ENCODE measurements at regions not wholly inside any gene's neighbourhood (a gene's known extent, or its start where the extent isn't known, plus 50 kb on each side); places are given as distances from the start of the nearest gene placed in this dataset.

DNA sequence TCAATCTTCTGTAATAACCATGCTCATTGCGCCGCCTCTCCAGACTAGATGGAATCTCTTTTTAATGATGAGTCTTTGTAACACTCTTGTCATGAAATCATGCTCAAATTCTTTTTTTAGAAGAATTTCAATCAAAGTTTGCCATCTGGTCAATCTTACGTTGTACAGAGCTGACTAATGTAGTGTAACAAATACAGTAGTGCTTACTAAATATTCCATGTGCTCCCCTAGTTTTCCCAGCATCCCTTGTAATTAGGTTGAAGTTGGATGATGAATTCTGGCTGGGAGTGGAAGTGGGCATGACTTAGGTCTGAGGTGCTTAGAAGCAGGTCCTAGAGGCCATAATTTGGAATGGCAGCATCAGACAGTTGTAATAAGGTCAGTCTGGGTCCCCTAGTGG is 309.1 kb upstream of the SNX7 start:
- H3K27me3 ChIP-seq (ENCODE audit: insufficient read depth, low read depth, low read length) = no peaks in the 10 kb centered on the region
- H3K4me3 ChIP-seq (ENCODE audit: low read length) = no peak overlapping the region
- H2AFZ ChIP-seq (ENCODE audit: low read depth, low read length) = no peak overlapping the region
- no peaks in the 10 kb centered on the region for H4K20me1 ChIP-seq (ENCODE audit: insufficient read depth)
- no peaks in the 10 kb centered on the region for H3K9me3 ChIP-seq (ENCODE audit: low read length)
- H3K9ac ChIP-seq (ENCODE audit: low read length) = no peak overlapping the region
- H3K79me2 ChIP-seq (replicated peaks; ENCODE audit: insufficient read depth, low read length) = no peaks in the 10 kb centered on the region
- H3F3A ChIP-seq (ENCODE audit: insufficient read depth, low read length, poor library complexity, severe bottlenecking) = no peaks in the 10 kb centered on the region
- TF ChIP-seq POLR2AphosphoS5 (IDR thresholded peaks at IDR 0.05) = no peak
- TF ChIP-seq REST (IDR thresholded peaks at IDR 0.05; ENCODE audit: borderline replicate concordance) = no peak
- TF ChIP-seq EZH2 (IDR thresholded peaks at IDR 0.05; ENCODE audit: borderline replicate concordance, insufficient read depth, low read length, poor library complexity, severe bottlenecking) = no peak
- TF ChIP-seq, protein P1, sequence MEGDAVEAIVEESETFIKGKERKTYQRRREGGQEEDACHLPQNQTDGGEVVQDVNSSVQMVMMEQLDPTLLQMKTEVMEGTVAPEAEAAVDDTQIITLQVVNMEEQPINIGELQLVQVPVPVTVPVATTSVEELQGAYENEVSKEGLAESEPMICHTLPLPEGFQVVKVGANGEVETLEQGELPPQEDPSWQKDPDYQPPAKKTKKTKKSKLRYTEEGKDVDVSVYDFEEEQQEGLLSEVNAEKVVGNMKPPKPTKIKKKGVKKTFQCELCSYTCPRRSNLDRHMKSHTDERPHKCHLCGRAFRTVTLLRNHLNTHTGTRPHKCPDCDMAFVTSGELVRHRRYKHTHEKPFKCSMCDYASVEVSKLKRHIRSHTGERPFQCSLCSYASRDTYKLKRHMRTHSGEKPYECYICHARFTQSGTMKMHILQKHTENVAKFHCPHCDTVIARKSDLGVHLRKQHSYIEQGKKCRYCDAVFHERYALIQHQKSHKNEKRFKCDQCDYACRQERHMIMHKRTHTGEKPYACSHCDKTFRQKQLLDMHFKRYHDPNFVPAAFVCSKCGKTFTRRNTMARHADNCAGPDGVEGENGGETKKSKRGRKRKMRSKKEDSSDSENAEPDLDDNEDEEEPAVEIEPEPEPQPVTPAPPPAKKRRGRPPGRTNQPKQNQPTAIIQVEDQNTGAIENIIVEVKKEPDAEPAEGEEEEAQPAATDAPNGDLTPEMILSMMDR (IDR thresholded peaks at IDR 0.05; ENCODE audit: poor library complexity, severe bottlenecking) = no peak
- no peak for TF ChIP-seq EP300 (conservative IDR thresholded peaks at IDR 0.05; ENCODE audit: poor library complexity, severe bottlenecking)
- TF ChIP-seq RAD21 (conservative IDR thresholded peaks at IDR 0.05) = no peak
- TF ChIP-seq MXI1 (conservative IDR thresholded peaks at IDR 0.05; ENCODE audit: poor library complexity, severe bottlenecking) = no peak
- TF ChIP-seq TAF1 (IDR thresholded peaks at IDR 0.05; ENCODE audit: low read depth) = no peak
- H3K27ac ChIP-seq (ENCODE audit: low read length) = no peak overlapping the region
- no peak overlapping the region for H3K4me2 ChIP-seq (ENCODE audit: low read length)
- no peaks in the 10 kb centered on the region for H3K36me3 ChIP-seq (ENCODE audit: insufficient read depth, low read length)
- no peaks in the 10 kb centered on the region for H3K9me2 ChIP-seq (ENCODE audit: insufficient read depth, low read length)

DNA sequence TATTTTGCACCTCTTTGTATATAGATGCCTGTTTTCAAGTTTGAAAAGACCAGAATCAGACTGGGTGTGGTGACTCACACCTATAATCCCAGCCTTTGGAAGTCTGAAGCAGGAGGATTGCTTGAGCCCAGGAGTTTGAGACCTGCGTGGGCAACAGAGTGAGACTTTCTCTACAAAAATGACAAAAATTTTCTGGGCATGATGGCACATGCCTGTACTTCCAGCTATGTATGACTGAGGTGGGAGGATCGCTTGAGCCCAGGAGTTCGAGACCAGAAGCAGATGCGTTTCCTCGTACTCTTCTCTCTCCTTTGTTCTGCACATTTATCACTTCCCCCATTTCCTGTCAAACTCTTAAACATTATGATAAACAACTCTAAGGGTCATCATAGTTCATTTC is 310.0 kb upstream of the SNX7 start:
- Histone ChIP-seq H3K27ac (ENCODE audit: low read length) (no peak overlapping the region), H4K20me1 (ENCODE audit: insufficient read depth) (no peaks in the 10 kb centered on the region), H2AFZ (ENCODE audit: low read depth, low read length) (no peak overlapping the region)

More for the DNA sequence above, 310.0 kb upstream of the SNX7 start:
- Histone ChIP-seq H3K36me3 (ENCODE audit: insufficient read depth, low read length) (no peaks in the 10 kb centered on the region), H3K9me3 (ENCODE audit: low read length) (no peaks in the 10 kb centered on the region), H3F3A (ENCODE audit: insufficient read depth, low read length, poor library complexity, severe bottlenecking) (no peaks in the 10 kb centered on the region), H3K4me2 (ENCODE audit: low read length) (no peak overlapping the region), H3K79me2 (replicated peaks; ENCODE audit: insufficient read depth, low read length) (no peaks in the 10 kb centered on the region), H3K9ac (ENCODE audit: low read length) (no peak overlapping the region), H3K9me2 (ENCODE audit: insufficient read depth, low read length) (no peaks in the 10 kb centered on the region), H3K4me3 (ENCODE audit: low read length) (no peak overlapping the region), H3K27me3 (ENCODE audit: insufficient read depth, low read depth, low read length) (no peaks in the 10 kb centered on the region)
- TF ChIP-seq POLR2AphosphoS5 (IDR thresholded peaks at IDR 0.05) (no peak), RAD21 (conservative IDR thresholded peaks at IDR 0.05) (no peak), TAF1 (IDR thresholded peaks at IDR 0.05; ENCODE audit: low read depth) (no peak), MXI1 (conservative IDR thresholded peaks at IDR 0.05; ENCODE audit: poor library complexity, severe bottlenecking) (no peak), REST (IDR thresholded peaks at IDR 0.05; ENCODE audit: borderline replicate concordance) (no peak), EP300 (conservative IDR thresholded peaks at IDR 0.05; ENCODE audit: poor library complexity, severe bottlenecking) (no peak), SMC3 (conservative IDR thresholded peaks at IDR 0.05; ENCODE audit: poor library complexity) (no peak), EZH2 (IDR thresholded peaks at IDR 0.05; ENCODE audit: borderline replicate concordance, insufficient read depth, low read length, poor library complexity, severe bottlenecking) (no peak)
- TF ChIP-seq, protein P1 (IDR thresholded peaks at IDR 0.05; ENCODE audit: poor library complexity, severe bottlenecking) = no peak
